Suprapubic skin (tissue), 4 donors: ENCODE measurements at regions not wholly inside any gene's neighbourhood (a gene's known extent, or its start where the extent isn't known, plus 50 kb on each side); places are given as distances from the start of the nearest gene placed in this dataset.

Experiments
- POLR2A ChIP-seq, 2 donors: fragments of 450-650 bp; IDR thresholded peaks; one replicate each; pipeline ENCODE4 v1.6.1; 2017; ENCODE audit warnings: antibody characterized with exemption in 2 of 2, mild to moderate bottlenecking in 2 of 2, moderate library complexity in 2 of 2
- POLR2AphosphoS5 ChIP-seq, 3 donors: sonication (generic); formaldehyde crosslinking; IDR thresholded peaks; one replicate each; pipeline ENCODE4 v1.6.1; 2017; ENCODE audit warnings: antibody characterized with exemption in 3 of 3
- TF ChIP-seq, protein P1 (sequence below), 2 donors: fragments of 200-600 bp in 1 of 2; fragments of 450-650 bp in 1 of 2; sonication (generic) in 1 of 2; IDR thresholded peaks; one replicate each; pipeline ENCODE4 v1.5.1; 2016 to 2019; ENCODE audit warnings: antibody characterized with exemption in 2 of 2, mild to moderate bottlenecking in 1 of 2, moderate library complexity in 1 of 2

DNA sequence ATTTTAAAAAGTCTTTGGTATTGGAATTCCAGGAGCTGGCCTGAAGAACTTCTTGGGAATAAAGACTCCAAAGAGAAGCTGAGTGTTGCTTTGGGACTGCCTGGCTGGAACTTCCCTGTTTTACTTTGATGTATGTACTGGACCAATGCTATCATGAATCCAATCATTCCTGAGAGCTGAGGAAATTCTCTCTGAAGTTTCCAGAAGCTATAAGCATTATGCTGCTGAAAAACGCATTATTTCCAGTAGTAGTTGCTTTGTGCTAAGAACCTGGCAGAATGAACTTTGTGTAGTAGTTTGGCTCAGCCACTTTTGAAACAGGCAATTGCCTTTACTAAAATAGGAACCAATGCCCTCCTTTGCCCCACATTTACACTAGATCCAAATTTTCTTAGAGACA, 260.7 kb downstream of the HLX start:
- TF ChIP-seq POLR2AphosphoS5 (IDR thresholded peaks at IDR 0.05): no peak
- no peak for TF ChIP-seq POLR2A (IDR thresholded peaks at IDR 0.05)
- TF ChIP-seq, protein P1, sequence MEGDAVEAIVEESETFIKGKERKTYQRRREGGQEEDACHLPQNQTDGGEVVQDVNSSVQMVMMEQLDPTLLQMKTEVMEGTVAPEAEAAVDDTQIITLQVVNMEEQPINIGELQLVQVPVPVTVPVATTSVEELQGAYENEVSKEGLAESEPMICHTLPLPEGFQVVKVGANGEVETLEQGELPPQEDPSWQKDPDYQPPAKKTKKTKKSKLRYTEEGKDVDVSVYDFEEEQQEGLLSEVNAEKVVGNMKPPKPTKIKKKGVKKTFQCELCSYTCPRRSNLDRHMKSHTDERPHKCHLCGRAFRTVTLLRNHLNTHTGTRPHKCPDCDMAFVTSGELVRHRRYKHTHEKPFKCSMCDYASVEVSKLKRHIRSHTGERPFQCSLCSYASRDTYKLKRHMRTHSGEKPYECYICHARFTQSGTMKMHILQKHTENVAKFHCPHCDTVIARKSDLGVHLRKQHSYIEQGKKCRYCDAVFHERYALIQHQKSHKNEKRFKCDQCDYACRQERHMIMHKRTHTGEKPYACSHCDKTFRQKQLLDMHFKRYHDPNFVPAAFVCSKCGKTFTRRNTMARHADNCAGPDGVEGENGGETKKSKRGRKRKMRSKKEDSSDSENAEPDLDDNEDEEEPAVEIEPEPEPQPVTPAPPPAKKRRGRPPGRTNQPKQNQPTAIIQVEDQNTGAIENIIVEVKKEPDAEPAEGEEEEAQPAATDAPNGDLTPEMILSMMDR (IDR thresholded peaks at IDR 0.05): no peak
